ENCODE measurements at regions not wholly inside any gene's neighbourhood (a gene's known extent, or its start where the extent isn't known, plus 50 kb on each side); places are given as distances from the start of the nearest gene placed in this dataset.

DNA sequence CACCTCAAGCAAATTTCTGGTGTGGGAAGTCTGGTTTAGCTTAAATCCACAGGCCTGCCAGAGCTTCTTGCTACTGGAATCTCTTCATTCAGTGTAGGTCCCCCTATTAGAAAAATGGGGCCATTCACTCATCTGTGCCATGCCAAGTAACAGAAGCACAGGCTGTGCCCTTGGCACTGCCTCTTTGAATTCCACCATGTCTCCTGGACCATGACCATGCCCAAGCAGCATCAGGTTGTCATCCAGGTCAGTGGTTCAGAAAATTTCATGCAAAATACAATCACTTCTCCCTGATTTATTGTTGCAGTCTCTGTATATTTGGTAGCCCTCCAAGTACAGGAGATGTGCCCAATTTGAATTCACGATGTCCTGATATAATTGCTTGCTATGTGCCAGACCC lies 602.1 kb upstream of the ZNF385D start:
- Histone ChIP-seq H4K20me1 (ENCODE audit: control insufficient read depth, insufficient read depth, insufficient read length) (no peaks in the 10 kb centered on the region), H3K4me1 (ENCODE audit: insufficient read depth, low read length) (no peaks in the 10 kb centered on the region), H3K23ac (ENCODE audit: insufficient read length, low read depth, low read length) (no peak overlapping the region), H3K23me2 (ENCODE audit: insufficient read length, low read depth, low read length, poor library complexity, severe bottlenecking) (no peaks in the 10 kb centered on the region), H4K91ac (ENCODE audit: insufficient read length, low read depth, low read length) (no peak overlapping the region), H2BK15ac (ENCODE audit: low read depth, low read length) (no peak overlapping the region), H3K27me3 (ENCODE audit: insufficient read depth, low read length) (no peaks in the 10 kb centered on the region), H3K56ac (ENCODE audit: insufficient read length, low read depth, low read length) (no peak overlapping the region), H3K27ac (ENCODE audit: insufficient read length, low read depth, low read length) (no peak overlapping the region), H2BK20ac (ENCODE audit: low read depth, low read length, poor library complexity, severe bottlenecking) (no peak overlapping the region), H2BK120ac (ENCODE audit: low read depth, low read length, poor library complexity, severe bottlenecking) (no peak overlapping the region), H2AK5ac (ENCODE audit: insufficient read length, low read length) (no peak overlapping the region), H3K9me3 (ENCODE audit: control insufficient read depth, low read depth, low read length) (no peaks in the 10 kb centered on the region), H3K14ac (ENCODE audit: insufficient read depth, low read length) (no peak overlapping the region), H3K18ac (ENCODE audit: insufficient read length, low read depth, low read length) (no peak overlapping the region), H3K79me2 (ENCODE audit: insufficient read depth, low read length) (no peaks in the 10 kb centered on the region), H3K4ac (ENCODE audit: low read depth, low read length) (no peak overlapping the region), H3K4me2 (ENCODE audit: insufficient read depth, insufficient read length, low read length) (no peak overlapping the region), H4K5ac (ENCODE audit: insufficient read length, low read depth, low read length) (no peak overlapping the region), H2BK5ac (ENCODE audit: insufficient read length, low read length) (no peak overlapping the region), H3K9ac (ENCODE audit: extremely low read depth, insufficient read length, low read length) (no peak overlapping the region), H3T11ph (ENCODE audit: low read length) (no peak overlapping the region), H4K8ac (replicated peaks; ENCODE audit: insufficient read length, low read depth, low read length) (no peak overlapping the region), H3K79me1 (ENCODE audit: insufficient read depth, low read depth, low read length, poor library complexity, severe bottlenecking) (no peaks in the 10 kb centered on the region), H2BK12ac (ENCODE audit: insufficient read length, low read depth, low read length) (no peak overlapping the region), H2AFZ (ENCODE audit: low read length) (no peak overlapping the region)
- H3K36me3 Mint-ChIP-seq (ENCODE audit: insufficient read depth in 1 of 3, low read depth in 3 of 3) = no peaks in the 10 kb centered on the region
- WGBS (ENCODE audit: extremely low coverage, insufficient read length, low lambda C conversion rate) = no CpG with 5 or more reads among the region's 1 CpG
- H3K4me3 Mint-ChIP-seq = no peak overlapping the region
- H3K27ac Mint-ChIP-seq = no peak overlapping the region
- DNase-seq = no peak
- no peaks in the 10 kb centered on the region for H3K4me1 Mint-ChIP-seq
- no peaks in the 10 kb centered on the region for H3K9me3 Mint-ChIP-seq
- no peaks in the 10 kb centered on the region; the same call in 1 of the 2 replicates for H3K27me3 Mint-ChIP-seq (ENCODE audit: low read depth)
- TF ChIP-seq CTCF (conservative IDR thresholded peaks at IDR 0.05) = no peak
